HG03558 (cell line): ENCODE measurements at regions not wholly inside any gene's neighbourhood (a gene's known extent, or its start where the extent isn't known, plus 50 kb on each side); places are given as distances from the start of the nearest gene placed in this dataset.
"Not testable (repeated sequence)": the region's sequence is repeated elsewhere in the genome, so short reads cannot be mapped to it uniquely, and the experiment has no call there.

ENCODE experiments used
- ATAC-seq: cut with Tn5 transposase; IDR thresholded peaks from one replicate; pipeline ENCODE4 v1.9.1; 2021; ENCODE audit warnings: moderate number of reproducible peaks; ENCODE audit not compliant: unreplicated experiment; ENCODE audit errors: extremely low read depth

- ATAC-seq, result no peak
Measured at GRCh38 chr2:122780251-122780650, 1024.8 kb downstream of the TSN start.

GRCh38 chr2:122794100-122794499, 1038.6 kb downstream of the TSN start:
- ATAC-seq, result no peak

- ATAC-seq, result no peak
Measured at GRCh38 chr2:122795763-122796162, 1040.3 kb downstream of the TSN start.

- ATAC-seq, result no peak
Measured at GRCh38 chr2:122799391-122799790, 1043.9 kb downstream of the TSN start.

GRCh38 chr2:122800781-122801180, 1045.3 kb downstream of the TSN start:
- ATAC-seq, result no peak

- ATAC-seq, result no peak
Measured at GRCh38 chr2:122804494-122804893, 1049.0 kb downstream of the TSN start.

GRCh38 chr2:122805346-122805745, 1049.9 kb downstream of the TSN start:
- no peak for ATAC-seq

GRCh38 chr2:122808286-122808969, 1053.0 kb downstream of the TSN start:
- ATAC-seq, result no peak

GRCh38 chr2:122812214-122812613, 1056.8 kb downstream of the TSN start:
- not testable (repeated sequence) for ATAC-seq

GRCh38 chr2:122815120-122815519, 1059.7 kb downstream of the TSN start:
- no peak for ATAC-seq

- no peak for ATAC-seq
Measured at GRCh38 chr2:122816803-122817202, 1061.4 kb downstream of the TSN start.

GRCh38 chr2:122822319-122822718, 1066.9 kb downstream of the TSN start:
- no peak for ATAC-seq

GRCh38 chr2:122830157-122830556, 1074.7 kb downstream of the TSN start:
- ATAC-seq, result no peak

GRCh38 chr2:122831649-122832048, 1076.2 kb downstream of the TSN start:
- no peak for ATAC-seq

- no peak for ATAC-seq
Measured at GRCh38 chr2:122843503-122843902, 1088.1 kb downstream of the TSN start.

- ATAC-seq, result no peak
Measured at GRCh38 chr2:122851161-122851560, 1095.7 kb downstream of the TSN start.

- ATAC-seq, result no peak
Measured at GRCh38 chr2:122851972-122852531, 1096.6 kb downstream of the TSN start.

GRCh38 chr2:122856696-122857095, 1101.2 kb downstream of the TSN start:
- no peak for ATAC-seq

GRCh38 chr2:122858075-122858702, 1102.7 kb downstream of the TSN start:
- ATAC-seq, result no peak

- ATAC-seq, result no peak
Measured at GRCh38 chr2:122858813-122859212, 1103.4 kb downstream of the TSN start.

- ATAC-seq, result no peak
Measured at GRCh38 chr2:122859260-122859659, 1103.8 kb downstream of the TSN start.

GRCh38 chr2:122863532-122863931, 1108.1 kb downstream of the TSN start:
- no peak for ATAC-seq
